A549 (cell line): ENCODE measurements at regions not wholly inside any gene's neighbourhood (a gene's known extent, or its start where the extent isn't known, plus 50 kb on each side); places are given as distances from the start of the nearest gene placed in this dataset.

Source experiments
- CBX8 ChIP-seq: fragments of 200-600 bp; sonication (generic); IDR thresholded peaks from 2 replicates; pipeline ENCODE4 v1.6.1; 2016
- CEBPB ChIP-seq, 2 experiments: fragments of >200 bp in 1 of 2; sonication (Bioruptor Twin) in 1 of 2; formaldehyde crosslinking in 1 of 2; IDR thresholded peaks; 2 replicates each; pipeline ENCODE4 v1.6.1; 2012 to 2016
- CTCF ChIP-seq: fragments of >200 bp; sonication (Bioruptor Twin); formaldehyde crosslinking; IDR thresholded peaks from 3 replicates; pipeline ENCODE4 v1.5.1; 2016
- GATA3 ChIP-seq: IDR thresholded peaks from 2 replicates; pipeline ENCODE4 v1.6.1; 2012; ENCODE audit warnings: borderline replicate concordance
- KDM1A ChIP-seq: fragments of 200-600 bp; sonication (generic); IDR thresholded peaks from 2 replicates; pipeline ENCODE4 v1.6.1; 2016; ENCODE audit warnings: low read depth, mild to moderate bottlenecking
- MAX ChIP-seq: IDR thresholded peaks from 2 replicates; pipeline ENCODE4 v1.6.1; 2012
- POLR2A ChIP-seq: IDR thresholded peaks from 2 replicates; pipeline ENCODE4 v1.6.1; 2012; ENCODE audit warnings: mild to moderate bottlenecking, low read length
- POLR2AphosphoS2 ChIP-seq: conservative IDR thresholded peaks from 2 replicates; pipeline ENCODE4 v1.6.1; 2012; ENCODE audit warnings: low read length, improper control_type of control experiment, inconsistent platforms
- ZC3H11A ChIP-seq: fragments of 450-650 bp; IDR thresholded peaks from 2 replicates; pipeline ENCODE4 v1.6.1; 2014; ENCODE audit warnings: antibody characterized with exemption, mild to moderate bottlenecking

- TF ChIP-seq POLR2A (no peak), GATA3 (no peak), CTCF (no peak), MAX (no peak), POLR2AphosphoS2 (no peak), CBX8 (no peak), KDM1A (no peak), CEBPB (IDR thresholded peaks at IDR 0.05) (no peak), ZC3H11A (no peak)
Measured at GRCh38 chr12:107441665-107442300, 243.8 kb upstream of the PWP1 start.
